Mesothelial cell of epicardium (in vitro differentiated cells): ENCODE measurements at regions not wholly inside any gene's neighbourhood (a gene's known extent, or its start where the extent isn't known, plus 50 kb on each side); places are given as distances from the start of the nearest gene placed in this dataset.

Source experiments
- DNase-seq, 2 experiments: peaks; one replicate each; pipeline ENCODE4 v3.0.0; 2021; ENCODE audit warnings: low spot score in 2 of 2; ENCODE audit not compliant: unreplicated experiment in 2 of 2
- H3K27ac Mint-ChIP-seq: 2 replicates; pipeline ENCODE4 v1.8.0; 2021; ENCODE audit warnings: mixed read lengths
- H3K27me3 Mint-ChIP-seq: 2 replicates; pipeline ENCODE4 v1.8.0; 2021; ENCODE audit warnings: low read depth, mixed read lengths
- H3K36me3 Mint-ChIP-seq: 2 replicates; pipeline ENCODE4 v1.8.0; 2021; ENCODE audit warnings: mixed read lengths
- H3K4me1 Mint-ChIP-seq: 2 replicates; pipeline ENCODE4 v1.8.0; 2021; ENCODE audit warnings: mixed read lengths
- H3K4me3 Mint-ChIP-seq: 2 replicates; pipeline ENCODE4 v1.8.0; 2021; ENCODE audit warnings: mild to moderate bottlenecking, moderate library complexity, mixed read lengths
- H3K9me3 Mint-ChIP-seq: 2 replicates; pipeline ENCODE4 v1.8.0; 2021; ENCODE audit warnings: mixed read lengths
- TF ChIP-seq, protein P1 (sequence below): fragments of 200-600 bp; sonication (generic); IDR thresholded peaks from one replicate; pipeline ENCODE4 v1.5.0; 2021; ENCODE audit warnings: antibody characterized with exemption; ENCODE audit not compliant: unreplicated experiment

DNA sequence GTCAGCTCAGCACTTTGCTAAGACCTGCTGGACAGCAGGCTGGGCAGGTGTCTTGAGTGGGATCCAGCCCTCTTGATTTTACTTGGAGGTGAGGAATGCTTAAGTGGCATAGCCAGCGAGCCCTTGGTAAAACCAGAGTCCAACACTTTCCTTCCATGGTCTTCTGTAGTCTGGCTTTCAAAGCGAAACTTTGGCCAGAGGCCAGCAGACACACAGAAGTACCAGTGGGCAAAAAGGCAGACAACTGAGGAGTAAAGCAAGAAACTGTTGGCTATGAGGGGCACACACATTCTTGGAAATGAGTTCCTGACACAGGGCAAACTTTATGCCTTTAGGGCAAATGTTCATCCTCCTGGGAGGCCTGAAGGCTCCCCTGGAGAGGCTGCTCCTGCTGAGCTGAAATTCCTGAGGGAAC is 281.0 kb upstream of the POU3F1 start:
- peaks cover 9% of the 10 kb centered on the region for H3K9me3 Mint-ChIP-seq
- TF ChIP-seq, protein P1, sequence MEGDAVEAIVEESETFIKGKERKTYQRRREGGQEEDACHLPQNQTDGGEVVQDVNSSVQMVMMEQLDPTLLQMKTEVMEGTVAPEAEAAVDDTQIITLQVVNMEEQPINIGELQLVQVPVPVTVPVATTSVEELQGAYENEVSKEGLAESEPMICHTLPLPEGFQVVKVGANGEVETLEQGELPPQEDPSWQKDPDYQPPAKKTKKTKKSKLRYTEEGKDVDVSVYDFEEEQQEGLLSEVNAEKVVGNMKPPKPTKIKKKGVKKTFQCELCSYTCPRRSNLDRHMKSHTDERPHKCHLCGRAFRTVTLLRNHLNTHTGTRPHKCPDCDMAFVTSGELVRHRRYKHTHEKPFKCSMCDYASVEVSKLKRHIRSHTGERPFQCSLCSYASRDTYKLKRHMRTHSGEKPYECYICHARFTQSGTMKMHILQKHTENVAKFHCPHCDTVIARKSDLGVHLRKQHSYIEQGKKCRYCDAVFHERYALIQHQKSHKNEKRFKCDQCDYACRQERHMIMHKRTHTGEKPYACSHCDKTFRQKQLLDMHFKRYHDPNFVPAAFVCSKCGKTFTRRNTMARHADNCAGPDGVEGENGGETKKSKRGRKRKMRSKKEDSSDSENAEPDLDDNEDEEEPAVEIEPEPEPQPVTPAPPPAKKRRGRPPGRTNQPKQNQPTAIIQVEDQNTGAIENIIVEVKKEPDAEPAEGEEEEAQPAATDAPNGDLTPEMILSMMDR = no peak
- no peaks in the 10 kb centered on the region for H3K36me3 Mint-ChIP-seq
- H3K4me3 Mint-ChIP-seq = no peak overlapping the region
- H3K4me1 Mint-ChIP-seq = peaks cover 8% of the 10 kb centered on the region
- no peak overlapping the region for H3K27ac Mint-ChIP-seq
- no peak for DNase-seq
- H3K27me3 Mint-ChIP-seq = peaks cover 38% of the 10 kb centered on the region

DNA sequence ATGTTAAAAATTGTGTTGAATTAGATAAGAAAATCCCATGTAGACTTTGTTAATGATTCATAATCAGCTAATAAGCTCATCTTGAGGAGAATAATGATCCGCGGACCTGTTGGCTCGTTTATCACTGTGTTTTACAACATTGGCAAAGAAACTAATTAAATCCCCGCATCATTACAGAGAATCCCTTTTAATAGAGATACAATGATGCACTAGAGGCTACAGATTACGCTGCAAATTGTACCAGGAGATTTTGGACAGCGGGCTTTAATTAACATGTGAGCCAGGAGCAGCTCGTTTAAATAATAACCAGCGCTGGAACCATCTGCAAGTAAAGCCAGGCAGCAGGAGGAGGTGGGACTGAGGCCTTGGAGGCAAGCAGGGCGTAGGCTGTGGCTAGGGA is 280.3 kb upstream of the POU3F1 start:
- peaks cover 42% of the 10 kb centered on the region for H3K27me3 Mint-ChIP-seq

DNA sequence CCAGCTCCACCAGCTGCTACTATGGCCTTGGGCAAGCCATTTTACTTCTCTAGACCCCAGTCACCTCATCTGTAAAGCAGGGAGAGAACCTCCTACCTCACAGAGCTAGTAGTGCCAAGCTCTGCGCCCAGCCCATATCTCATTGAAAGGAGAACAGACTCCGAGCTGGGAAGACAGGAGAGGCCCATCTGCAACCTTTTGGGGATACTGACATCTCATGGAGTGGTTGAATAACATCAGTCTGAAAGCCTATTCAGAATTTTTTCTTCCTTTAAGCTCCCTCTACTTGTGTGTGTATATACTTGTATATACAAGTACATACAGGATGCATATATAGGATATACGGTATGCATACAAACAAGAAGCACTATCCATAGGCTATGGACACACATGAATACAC is 279.5 kb upstream of the POU3F1 start:
- Mint-ChIP-seq H3K27ac (no peak overlapping the region), H3K4me1 (peaks cover 8% of the 10 kb centered on the region), H3K36me3 (no peaks in the 10 kb centered on the region), H3K27me3 (peaks cover 44% of the 10 kb centered on the region), H3K9me3 (peaks cover 9% of the 10 kb centered on the region), H3K4me3 (no peak overlapping the region)
- TF ChIP-seq, protein P1 = no peak
- DNase-seq = no peak

More for the DNA sequence above, 280.3 kb upstream of the POU3F1 start:
- peaks cover 8% of the 10 kb centered on the region for H3K4me1 Mint-ChIP-seq
- H3K4me3 Mint-ChIP-seq = no peak overlapping the region
- H3K36me3 Mint-ChIP-seq = no peaks in the 10 kb centered on the region
- H3K9me3 Mint-ChIP-seq = peaks cover 9% of the 10 kb centered on the region
- no peak overlapping the region for H3K27ac Mint-ChIP-seq
- no peak for DNase-seq
- TF ChIP-seq, protein P1 = no peak

DNA sequence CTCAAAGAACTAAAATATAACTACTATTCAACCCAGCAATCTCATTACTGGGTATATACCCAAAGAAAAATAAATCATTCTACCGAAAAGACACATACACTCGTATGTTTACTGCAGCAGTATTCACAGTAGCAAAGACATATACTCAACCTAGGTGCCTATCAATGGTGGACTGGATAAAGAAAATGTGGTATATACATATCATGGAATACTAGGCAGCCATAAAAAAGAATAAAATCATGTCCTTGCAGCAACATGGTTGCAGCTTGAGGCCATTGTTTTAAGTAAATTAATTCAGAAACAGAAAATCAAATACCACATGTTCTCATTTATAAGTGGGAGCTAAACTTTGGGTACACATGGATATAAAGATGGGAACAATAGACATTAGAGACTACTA is 266.2 kb upstream of the POU3F1 start:
- H3K4me1 Mint-ChIP-seq = no peaks in the 10 kb centered on the region
- no peak for DNase-seq
- H3K9me3 Mint-ChIP-seq = peaks cover 21% of the 10 kb centered on the region
- no peaks in the 10 kb centered on the region for H3K36me3 Mint-ChIP-seq
- TF ChIP-seq, protein P1 = no peak
- no peak overlapping the region for H3K4me3 Mint-ChIP-seq
- H3K27me3 Mint-ChIP-seq = peaks cover 35% of the 10 kb centered on the region
- no peak overlapping the region for H3K27ac Mint-ChIP-seq

DNA sequence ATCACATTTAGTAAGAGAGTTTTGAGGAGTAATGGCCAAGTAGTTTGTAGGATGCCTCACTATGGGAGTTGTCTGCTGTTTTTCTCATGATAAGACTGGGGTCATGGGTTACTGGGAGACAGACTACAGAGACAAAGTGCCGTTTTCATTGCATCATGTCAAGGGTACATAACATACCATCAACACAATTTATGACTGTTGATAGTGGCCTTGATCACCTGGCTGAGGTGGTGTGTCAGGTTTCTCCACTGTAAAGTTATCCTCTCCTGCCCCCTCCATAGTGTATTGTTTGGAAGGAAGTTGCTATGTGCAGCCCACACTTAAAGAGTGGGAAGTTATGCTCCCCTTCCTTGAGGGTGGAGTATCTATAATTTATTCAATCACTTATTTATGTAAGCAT is 263.5 kb upstream of the POU3F1 start:
- Mint-ChIP-seq H3K27ac (no peak overlapping the region), H3K27me3 (peaks cover 33% of the 10 kb centered on the region), H3K4me1 (no peaks in the 10 kb centered on the region), H3K9me3 (peaks cover 16% of the 10 kb centered on the region), H3K36me3 (no peaks in the 10 kb centered on the region), H3K4me3 (no peak overlapping the region)
- no peak for DNase-seq
- TF ChIP-seq, protein P1 = no peak

DNA sequence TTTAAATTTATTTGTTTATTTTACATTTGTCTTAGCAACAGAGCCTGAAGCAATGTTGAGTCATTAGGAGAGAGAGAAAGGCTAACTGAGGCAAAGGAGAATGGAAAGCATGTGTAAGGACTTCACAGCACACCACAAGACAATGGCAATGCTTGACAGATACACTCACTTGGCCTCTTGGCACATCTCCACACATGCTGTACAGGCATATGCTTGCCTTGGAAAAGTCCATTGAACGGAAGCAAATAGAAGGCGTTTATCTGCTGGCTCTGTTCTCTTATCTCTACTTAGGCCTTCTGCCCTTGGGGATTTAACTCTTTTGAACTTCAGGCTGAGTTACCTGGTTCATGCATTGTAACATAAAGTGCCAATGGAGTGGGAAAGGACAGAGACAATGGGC is 262.2 kb upstream of the POU3F1 start:
- TF ChIP-seq, protein P1 = no peak
- DNase-seq = no peak
- H3K27ac Mint-ChIP-seq = no peak overlapping the region
- no peaks in the 10 kb centered on the region for H3K36me3 Mint-ChIP-seq
- H3K27me3 Mint-ChIP-seq = peaks cover 37% of the 10 kb centered on the region
- H3K9me3 Mint-ChIP-seq = peaks cover 16% of the 10 kb centered on the region
- H3K4me3 Mint-ChIP-seq = no peak overlapping the region
- H3K4me1 Mint-ChIP-seq = no peaks in the 10 kb centered on the region
